Fibroblast of lung (primary cell): ENCODE measurements at regions not wholly inside any gene's neighbourhood (a gene's known extent, or its start where the extent isn't known, plus 50 kb on each side); places are given as distances from the start of the nearest gene placed in this dataset.

Source experiments
- CTCF ChIP-seq, 2 donors: IDR thresholded peaks in 1 of 2; conservative IDR thresholded peaks in 1 of 2; 1 replicate in 1 of 2; 2 replicates in 1 of 2; pipeline ENCODE4 v1.5.1; 2011 to 2012; ENCODE audit warnings: low read length in 2 of 2, control low read depth in 1 of 2, inconsistent platforms in 1 of 2, low read depth in 1 of 2, mild to moderate bottlenecking in 1 of 2
- EZH2 ChIP-seq: IDR thresholded peaks from 2 replicates; pipeline ENCODE4 v1.5.1; 2012; ENCODE audit warnings: low read length, control low read depth, mild to moderate bottlenecking; ENCODE audit errors: missing control alignments

GRCh38 chr21:15204970-15205286 is 140.1 kb upstream of the NRIP1 start:
- TF ChIP-seq CTCF (conservative IDR thresholded peaks at IDR 0.05 in 1 of 2, IDR thresholded peaks at IDR 0.05 in 1 of 2; ENCODE audit: low read depth in 1 of 2, low read length in 2 of 2) (no peak), EZH2 (no peak)
